ENCODE measurements at regions not wholly inside any gene's neighbourhood (a gene's known extent, or its start where the extent isn't known, plus 50 kb on each side); places are given as distances from the start of the nearest gene placed in this dataset.

GRCh38 chr3:145377301-145377700 is 783.7 kb downstream of the PLOD2 start:
- TF ChIP-seq CTCF (conservative IDR thresholded peaks at IDR 0.05 in 1 of 2, IDR thresholded peaks at IDR 0.05 in 1 of 2; ENCODE audit: extremely low read depth in 1 of 2, insufficient read depth in 1 of 2, low read depth in 1 of 2, low read length in 2 of 2) (no peak), EZH2 (IDR thresholded peaks at IDR 0.05; ENCODE audit: borderline replicate concordance, low read length) (no peak)
